NCI-H146 treated with DMSO at 0.1 percent for 48 hours (cell line): ENCODE measurements at regions not wholly inside any gene's neighbourhood (a gene's known extent, or its start where the extent isn't known, plus 50 kb on each side); places are given as distances from the start of the nearest gene placed in this dataset.
"Not testable (repeated sequence)": the region's sequence is repeated elsewhere in the genome, so short reads cannot be mapped to it uniquely, and the experiment has no call there.

Experiments used
- DNase-seq: peaks from one replicate; lab custom pipeline; 2025; ENCODE audit not compliant: unreplicated experiment; lab: John Stamatoyannopoulos, UW

DNA sequence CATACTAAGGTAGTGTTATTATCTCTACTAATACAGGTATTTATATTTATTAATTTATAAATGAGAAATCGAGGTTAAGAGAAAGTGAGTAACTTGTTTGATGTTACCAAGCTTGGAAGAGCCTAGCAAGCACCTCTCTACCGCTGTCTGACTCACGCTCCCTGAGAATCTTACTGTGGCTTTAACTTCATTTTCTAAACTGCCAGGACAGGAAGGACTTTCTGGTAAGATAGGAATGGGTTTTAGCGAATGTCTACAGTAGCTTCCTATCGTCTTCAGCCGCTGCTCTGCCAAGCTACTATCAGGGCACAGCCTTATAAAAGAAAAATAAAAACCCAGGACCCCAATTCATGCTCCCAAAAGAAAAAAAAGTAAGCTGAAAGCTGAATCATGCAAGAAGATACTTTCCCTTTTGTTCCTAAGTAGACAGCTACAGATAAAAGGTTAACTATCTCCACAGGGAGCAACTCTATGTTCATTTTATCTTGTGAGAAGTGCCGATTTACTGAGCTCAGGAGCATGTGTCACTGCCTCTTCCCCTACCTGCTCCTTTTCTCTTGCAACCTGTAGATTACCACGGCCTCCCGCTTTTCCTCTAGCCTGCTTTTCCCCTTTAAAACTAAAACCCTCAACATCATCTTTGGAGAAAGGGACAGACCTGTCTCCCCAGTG is 60.2 kb downstream of the THNSL1 start:
- peak; percentile 66 for DNase-seq

DNA sequence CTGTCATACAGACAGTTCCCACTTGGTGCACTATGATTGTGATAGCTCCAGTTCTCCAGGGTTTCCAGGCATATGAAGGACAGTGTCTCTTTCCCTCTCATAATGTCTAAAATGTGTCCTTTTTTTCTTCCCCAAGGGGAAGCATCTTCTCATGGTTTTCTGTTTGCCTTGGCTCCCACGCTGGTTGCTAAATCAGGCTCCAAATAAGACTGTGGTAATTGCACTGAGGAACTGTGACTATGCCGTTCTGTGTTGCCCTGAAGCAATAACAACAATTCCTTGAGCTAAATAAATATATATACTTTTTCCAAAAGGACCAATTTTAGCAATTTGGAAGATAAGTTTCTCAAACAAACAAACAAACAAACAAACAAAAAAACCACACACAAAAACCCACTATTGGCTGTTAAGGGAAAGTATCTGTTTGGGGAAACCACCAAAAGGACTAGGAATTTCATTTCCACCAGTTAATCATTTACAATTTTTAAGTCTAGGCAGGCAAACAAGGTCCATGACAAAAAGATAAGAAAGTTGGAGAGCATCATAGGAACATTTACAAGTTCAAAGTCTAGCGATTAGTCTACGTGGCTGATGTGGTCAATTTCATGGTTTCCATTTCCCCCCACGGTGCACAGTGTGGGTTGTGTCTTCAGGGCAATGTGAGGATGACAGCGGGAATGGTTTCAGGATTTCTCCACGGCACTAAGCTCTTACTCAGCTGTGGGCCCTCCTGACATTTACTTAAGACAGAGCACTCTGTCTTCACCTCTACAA is 62.4 kb downstream of the THNSL1 start:
- DNase-seq: no peak

DNA sequence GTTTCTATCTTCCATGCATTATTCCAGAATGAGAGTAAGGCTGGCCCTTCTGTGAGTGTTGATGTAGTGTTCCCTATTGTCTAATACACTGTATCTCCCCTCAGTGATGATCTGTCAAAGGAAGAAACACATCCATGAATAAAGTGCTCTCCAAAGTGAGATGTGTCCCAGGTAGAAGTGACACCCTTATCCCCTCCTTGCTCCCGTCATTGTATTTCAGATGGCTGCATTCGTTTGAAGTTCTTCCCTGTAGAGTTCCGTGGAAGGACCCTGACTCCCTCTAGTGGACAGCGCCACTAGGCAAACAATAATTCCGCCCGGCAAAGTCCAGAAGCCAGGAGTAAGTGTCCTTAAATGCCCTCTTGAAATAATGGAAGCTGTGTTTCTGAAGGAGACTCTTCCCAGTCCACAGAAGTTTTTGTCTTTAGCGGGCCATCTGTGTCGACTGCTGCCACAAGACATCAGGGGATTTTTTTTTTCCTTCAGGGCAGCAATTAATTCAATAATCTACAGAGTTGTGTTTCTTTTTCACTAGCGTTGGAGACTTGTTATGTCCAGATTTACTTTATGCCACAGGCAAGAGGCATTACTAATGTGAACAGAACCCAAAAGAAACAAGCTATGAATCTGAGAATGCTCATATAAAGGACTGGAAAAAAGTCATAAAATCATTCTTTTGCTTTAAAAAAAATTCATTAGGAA is 64.6 kb downstream of the THNSL1 start:
- DNase-seq: peak; percentile 93

DNA sequence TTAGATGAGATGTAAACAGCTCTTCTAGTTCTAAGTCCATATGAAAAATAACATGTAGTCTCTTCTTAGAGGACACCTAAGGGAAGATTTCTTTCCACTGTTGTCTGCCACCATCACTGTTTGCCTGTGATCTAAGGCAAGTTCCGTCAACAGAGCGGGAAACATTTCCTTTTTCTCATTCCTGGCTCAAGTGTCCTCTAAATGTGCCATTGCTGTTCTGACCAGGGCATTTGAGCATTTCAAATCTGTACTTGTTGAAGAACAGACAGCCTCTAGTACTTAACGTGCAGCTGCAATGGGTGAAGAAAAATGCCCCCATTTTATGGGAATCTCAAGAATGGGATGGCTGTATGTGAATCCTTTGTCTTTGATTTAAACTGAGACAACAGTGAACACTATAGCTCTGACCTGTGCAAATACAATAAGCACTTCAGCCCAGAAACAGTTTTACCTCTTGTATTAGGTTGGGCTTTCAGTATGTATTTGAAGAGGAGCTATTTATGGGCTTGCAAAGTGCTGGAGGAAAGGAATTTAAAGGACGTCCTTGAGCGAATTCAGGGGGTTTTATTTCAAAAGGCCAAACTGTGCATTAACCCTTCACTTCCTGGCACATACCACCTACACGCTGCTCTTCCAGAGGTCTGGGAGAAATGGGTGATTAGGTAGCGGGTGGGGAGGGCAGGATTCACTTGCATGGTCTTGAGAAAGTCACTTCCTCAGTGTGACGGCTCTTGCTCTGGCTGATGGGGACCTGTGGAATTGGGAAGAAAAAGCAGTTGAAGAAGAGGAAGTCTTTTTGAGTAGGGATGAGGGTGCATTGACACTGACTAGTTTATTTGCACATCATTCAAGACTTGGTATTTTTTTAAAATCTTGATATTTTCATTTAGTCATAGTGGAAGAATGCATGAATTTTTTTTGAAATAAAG is 66.1 kb downstream of the THNSL1 start:
- no peak for DNase-seq

DNA sequence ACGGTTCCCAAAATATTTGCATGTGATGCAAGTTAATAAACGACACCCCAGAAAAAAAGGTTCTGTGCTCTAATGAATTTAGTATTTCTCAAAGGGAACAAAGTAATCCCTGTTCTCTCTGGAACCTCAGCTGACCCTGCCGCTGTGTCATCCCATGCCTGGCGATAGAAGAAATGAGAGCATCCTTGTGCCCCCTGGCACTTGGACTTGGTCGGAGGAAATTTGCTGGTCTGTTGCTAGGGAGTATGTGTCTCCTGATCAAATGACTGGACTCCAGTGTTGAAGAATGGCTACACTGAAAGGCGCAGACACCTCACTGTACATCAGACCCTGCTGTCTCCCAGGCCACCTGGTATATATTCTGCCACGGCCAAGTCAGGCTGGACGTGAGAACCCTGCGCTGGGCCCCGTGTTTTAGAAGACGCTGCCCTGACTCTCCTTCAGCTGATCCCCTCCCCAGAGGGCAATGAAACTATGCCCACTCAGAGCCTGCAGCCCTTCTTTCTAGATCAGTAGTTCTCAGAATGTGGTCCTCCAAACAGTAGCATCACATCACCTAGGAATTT is 67.2 kb downstream of the THNSL1 start:
- no peak for DNase-seq

DNA sequence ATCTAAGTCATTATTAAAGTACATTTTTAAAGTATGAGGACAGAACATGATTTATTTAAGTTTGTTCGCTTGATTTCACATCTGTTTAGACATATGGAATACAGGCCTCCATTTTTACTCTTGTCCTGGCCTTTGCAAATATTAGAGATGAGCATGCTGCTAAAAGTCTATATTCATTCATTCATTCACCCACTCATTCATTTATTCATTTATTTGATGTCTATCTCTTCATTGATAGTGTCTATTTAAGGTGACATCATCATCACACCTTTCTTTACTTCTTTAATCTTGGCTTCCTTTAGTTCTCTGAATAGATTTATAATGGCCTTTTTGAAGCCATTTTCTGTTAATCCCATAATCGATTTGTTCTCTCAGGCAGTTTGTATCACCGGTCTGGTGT is 68.0 kb downstream of the THNSL1 start:
- DNase-seq: no peak

DNA sequence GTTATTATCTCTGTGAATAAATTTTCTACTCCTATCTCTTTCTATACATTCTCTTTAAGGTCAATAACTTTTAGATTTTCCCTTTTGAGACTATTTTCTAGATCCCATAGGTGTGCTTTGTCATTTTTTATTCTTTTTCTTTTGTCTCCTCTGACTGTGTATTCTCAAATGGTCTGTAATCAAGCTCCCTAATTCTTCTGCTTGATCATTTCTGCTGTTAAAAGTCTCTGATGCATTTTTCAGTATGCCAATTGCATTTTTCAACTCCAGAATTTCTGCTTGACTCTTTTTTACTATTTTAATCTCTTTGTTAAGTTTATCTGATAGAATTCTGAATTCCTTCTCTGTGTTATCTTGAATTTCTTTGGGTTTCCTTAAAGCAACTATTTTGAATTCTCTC is 78.2 kb downstream of the THNSL1 start:
- no peak for DNase-seq

DNA sequence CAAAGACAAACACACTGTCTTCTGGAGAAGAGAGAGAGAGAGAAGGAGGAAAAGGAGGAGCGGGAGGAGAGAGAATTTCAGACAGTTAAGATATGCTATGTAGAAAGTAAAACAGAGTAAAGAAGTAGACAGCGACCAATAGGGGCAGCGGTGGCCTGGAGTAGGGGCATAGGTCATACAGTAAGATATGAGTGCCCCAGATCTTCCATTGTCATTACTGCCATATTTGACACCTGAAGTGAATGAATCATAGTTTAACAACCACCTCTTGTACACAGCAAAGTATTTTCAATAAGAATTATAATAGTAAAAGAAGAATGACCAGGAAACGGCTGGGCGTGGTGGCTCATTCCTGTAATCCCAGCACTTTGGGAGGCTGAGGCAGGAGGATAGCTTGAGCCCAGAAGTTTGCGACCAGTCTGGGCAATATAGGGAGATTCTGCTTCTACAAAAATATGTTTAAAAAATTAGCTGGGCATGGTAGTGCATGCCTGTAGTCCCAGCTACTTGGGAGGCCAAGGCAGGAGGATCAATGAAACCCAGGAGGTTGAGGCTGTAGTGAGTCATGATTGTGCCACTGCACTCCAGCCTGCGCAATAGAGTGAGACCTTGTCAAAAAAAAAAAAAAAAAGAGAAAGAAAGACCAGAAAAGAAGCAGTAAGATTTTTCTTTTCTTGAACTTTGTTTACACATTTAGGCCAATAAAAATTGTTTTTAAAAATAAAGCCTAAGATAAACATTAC is 77.0 kb upstream of the GPR158 start:
- DNase-seq: no peak

DNA sequence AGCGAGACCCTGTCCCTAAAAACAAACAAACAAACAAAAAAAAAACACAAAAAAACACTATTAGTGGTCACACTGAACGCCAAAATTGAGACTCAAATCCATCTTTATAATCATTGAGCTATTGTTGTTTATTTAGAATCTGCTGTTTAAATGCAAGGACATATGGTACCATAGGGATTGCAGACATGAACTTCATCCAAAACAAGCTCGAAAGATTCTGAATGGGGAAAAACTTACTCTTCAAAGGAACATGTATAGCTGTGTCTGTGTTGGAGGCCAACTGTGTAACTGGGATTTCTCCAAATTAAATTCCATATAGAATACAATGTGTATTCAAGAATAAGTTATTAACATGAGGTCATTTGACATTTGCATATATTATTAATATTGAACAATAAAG is 74.7 kb upstream of the GPR158 start:
- DNase-seq: no peak

DNA sequence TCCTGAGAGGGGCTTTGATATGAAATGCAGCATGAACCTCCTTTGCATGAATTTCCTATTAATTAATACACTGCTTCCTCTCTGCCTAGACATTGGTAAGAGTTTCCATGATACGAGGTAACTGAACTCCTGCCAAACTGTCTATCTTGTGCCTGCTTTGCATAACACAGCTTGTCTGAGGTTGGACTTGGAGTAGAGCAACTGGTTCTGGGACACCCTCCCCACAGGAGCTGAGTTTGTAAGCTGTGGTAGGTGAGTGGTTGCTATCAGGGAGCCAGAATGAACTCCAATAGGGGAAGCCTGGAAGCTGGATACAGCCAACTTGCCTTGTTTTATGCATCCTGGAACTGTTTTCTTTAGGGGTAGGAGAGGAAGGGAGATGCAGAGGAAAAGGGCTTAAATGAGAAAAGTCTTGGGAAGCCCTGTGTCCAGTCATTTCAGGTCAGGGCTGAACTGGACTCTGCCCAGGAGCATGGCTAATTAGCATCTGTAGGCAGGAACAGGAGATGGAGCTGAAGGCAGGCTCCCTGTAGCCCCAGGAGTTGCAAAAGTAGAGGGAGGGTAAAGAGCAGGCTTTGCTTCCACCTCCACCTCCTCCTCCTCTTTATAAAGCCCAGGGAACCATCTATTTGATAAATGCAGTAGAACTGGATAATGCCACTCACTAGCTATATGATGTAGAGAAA is 73.2 kb upstream of the GPR158 start:
- DNase-seq: no peak

DNA sequence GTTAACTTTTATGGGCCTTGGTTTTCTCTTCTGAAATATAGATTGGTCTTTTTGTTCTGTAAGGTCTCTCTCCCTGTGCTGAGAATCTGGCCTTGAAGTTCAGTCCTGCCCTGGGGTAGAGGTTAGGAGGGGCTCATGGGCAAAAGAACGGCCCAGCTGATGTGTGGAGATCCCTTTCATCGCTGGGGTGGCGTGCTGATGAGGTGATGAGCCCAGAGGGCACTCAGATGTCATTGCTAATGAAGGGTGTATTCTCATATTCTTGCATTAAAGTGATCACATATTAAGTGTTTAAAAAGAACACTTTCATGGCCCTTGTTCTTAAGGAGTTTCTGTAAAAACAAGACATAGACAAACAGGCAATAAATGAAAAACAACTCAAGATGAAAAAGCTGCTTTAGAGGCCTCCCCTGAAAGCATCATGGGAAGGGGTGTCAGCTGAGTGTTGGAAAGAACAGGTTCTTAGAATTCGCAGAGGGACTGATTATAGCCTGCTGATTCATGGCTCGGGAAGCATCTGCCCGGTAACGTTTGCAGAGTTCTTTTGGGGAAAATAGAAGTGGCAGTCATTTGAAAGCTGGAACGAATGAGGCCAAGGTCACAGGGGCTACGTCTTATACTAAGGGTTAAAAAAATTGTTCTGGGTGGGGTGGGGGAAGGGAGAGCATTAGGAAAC is 72.5 kb upstream of the GPR158 start:
- no peak for DNase-seq

DNA sequence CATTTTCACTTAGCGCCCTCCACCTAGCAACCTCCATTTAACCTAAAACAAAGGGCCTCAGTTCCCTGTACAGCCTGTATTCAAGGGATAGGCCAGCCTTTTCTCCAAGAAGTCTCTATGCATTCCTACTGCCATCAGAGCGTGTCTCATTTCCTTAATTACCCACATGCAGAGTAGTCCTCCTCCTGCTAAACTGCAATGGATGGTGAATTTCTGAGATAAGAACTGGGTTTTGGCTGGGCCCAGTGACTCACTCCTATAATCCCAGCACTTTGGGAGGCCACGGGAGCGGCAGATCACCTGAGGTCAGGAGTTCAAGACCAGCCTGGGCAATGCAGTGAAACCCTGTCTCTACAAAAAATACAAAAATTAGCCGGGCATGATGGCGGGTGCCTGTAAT is 71.1 kb upstream of the GPR158 start:
- DNase-seq: no peak

DNA sequence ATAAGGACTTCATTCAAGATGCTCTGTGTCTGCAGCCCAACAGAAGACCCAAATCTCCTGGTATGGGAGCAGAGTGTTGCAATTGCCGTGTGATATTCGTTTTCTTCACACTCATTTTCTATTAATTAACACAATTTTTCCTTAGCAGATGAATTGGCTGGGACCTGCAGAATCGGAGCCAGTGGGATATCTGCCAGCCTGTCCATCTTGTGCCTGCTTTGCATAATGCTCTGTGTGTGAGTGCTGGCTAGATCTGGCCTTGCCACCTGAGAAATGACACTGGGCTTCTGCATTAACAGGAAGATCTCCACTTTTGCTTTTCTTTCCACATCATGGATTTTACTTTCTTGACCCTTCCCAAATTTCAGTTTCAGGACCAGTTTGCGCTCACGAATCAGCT is 70.4 kb upstream of the GPR158 start:
- DNase-seq: no peak

DNA sequence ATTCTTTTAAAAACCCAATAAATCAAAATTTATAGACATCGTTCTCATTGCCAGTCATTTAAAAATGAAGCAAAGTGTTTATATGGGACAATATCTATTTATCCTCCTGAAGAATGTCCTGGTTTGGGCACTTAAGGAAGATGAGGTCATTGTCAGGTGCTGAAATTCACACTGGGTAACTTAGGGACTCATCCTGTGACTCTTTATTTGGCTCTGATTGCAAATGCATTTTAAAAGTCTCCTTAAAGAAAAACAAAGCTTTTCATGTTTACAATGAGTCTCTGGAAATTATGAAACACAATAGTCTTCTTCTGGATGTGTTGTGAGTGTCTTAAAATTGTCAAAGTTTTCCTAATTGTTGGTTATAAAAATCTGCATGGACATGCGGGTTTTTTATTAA is 69.5 kb upstream of the GPR158 start:
- no peak for DNase-seq

DNA sequence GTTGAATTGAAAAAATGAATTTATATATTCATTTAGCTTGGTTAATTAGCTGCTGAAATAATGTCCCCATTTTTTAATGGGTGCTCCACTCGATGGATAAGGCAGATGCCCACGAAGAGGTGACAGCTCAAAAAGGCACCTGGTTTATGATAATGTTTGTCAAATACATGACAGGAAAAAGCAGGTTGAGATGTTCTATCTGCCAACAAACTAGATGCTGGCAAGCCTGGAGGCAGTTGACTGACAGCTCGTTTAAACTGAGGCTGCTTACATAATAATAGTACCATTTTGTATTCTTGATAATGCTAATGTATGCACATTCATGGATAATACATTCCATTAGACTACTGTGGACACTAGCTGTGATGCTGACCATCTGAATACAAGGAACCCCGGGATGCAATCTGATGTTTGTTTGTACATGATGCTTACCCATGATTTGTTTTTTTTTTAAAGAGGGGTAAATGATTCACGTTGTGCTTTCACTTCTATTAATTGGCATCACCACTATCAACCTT is 69.0 kb upstream of the GPR158 start:
- DNase-seq: no peak

DNA sequence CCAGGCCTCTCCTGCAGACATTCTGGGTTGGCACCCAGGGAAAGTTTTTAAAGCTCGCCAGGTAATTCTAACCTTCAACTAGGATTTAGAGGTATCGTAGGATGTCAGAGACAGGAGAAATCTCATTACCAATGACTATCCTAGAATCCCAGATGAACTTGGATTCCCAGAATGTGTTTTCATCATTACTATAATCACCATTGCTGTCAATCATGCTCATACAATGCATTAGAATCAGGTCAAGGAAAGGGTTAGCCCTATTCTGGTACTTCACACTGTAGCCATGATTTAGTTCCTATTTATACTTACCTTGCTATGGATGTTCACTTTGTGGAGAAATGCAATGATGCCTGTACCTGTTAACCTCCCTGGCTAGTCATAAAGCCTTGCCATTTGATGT is 67.0 kb upstream of the GPR158 start:
- DNase-seq: no peak

DNA sequence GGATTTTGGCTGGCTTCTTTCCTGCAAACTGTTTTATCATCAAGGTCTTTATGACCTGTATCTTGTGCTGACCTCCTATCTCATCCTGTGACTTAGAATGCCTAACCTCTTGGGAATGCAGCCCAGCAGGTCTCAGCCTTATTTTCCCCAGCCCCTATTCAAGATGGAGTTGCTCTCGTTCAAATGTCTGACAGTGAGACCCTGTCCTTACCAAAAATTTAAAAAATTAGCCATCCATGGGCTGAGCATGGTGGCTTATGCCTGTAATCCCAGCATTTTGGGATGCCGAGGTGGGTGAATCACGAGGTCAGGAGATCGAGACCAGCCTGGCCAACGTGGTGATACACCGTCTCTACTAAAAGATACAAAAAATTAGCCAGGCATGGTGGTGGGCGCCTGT is 64.9 kb upstream of the GPR158 start:
- DNase-seq: not testable (repeated sequence)

DNA sequence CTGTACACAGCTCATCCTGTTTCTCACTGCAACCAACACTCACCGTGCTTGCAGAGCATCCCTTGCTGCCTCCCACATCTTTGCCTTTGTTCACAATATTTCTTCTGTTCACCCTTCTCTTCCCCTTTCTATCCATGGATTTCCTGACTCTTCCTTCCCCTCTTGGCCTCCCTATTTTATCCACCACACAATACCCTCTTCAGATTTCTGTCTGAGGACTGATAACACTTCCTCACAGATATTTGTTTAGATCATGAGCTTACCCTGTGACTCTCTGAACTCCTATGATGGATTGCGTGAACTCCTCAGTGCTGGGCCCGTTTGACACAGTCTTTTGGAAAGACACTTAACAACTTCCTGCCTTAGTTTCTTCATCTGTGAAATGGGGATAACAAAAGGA is 62.8 kb upstream of the GPR158 start:
- DNase-seq: no peak
